Right lobe of liver (tissue), 6 donors: ENCODE measurements at regions not wholly inside any gene's neighbourhood (a gene's known extent, or its start where the extent isn't known, plus 50 kb on each side); places are given as distances from the start of the nearest gene placed in this dataset.

Experiments
- ATAC-seq, 4 donors: fragments of 200-7000 bp; cut with Tn5 transposase; one replicate each; pipeline ENCODE4 v1.9.1; 2020; ENCODE audit warnings: mild to moderate bottlenecking in 4 of 4, moderate library complexity in 4 of 4
- DNase-seq, 3 donors: peaks; one replicate each; pipeline ENCODE4 v3.0.0-alpha.2; 2020
- H3K27ac ChIP-seq, 3 donors: fragments of 200-600 bp; one replicate each; pipeline ENCODE4 v1.8.0; 2022
- H3K27me3 ChIP-seq, 2 donors: fragments of 200-600 bp; one replicate each; pipeline ENCODE4 v1.8.0; 2022
- H3K36me3 ChIP-seq, 4 donors: fragments of 200-600 bp; sonication (generic) in 1 of 4; one replicate each; pipeline versions ENCODE4 v1.5.1 to v1.8.0; 2017 to 2022; ENCODE audit warnings: control low read depth in 1 of 4
- H3K4me1 ChIP-seq, 4 donors: fragments of 200-600 bp; sonication (generic) in 1 of 4; one replicate each; pipeline versions ENCODE4 v1.5.1 to v1.8.0; 2017 to 2022; ENCODE audit warnings: control low read depth in 1 of 4
- H3K4me3 ChIP-seq, 3 donors: fragments of 200-600 bp; one replicate each; pipeline ENCODE4 v1.8.0; 2022
- H3K9me3 ChIP-seq, 4 donors: fragments of 200-600 bp; sonication (generic) in 1 of 4; one replicate each; pipeline versions ENCODE4 v1.5.1 to v1.8.0; 2017 to 2022; ENCODE audit warnings: control low read depth in 1 of 4
- POLR2A ChIP-seq: fragments of 450-650 bp; IDR thresholded peaks from one replicate; pipeline ENCODE4 v1.6.1; 2017; ENCODE audit warnings: antibody characterized with exemption, mild to moderate bottlenecking
- WGBS: methylation state at CpG from one replicate; pipeline ENCODE4 v1.1.6; 2018; ENCODE audit warnings: low coverage, low lambda C conversion rate; ENCODE audit not compliant: insufficient coverage; ENCODE audit errors: missing lambda C conversion rate; 5-methylcytosine and 5-hydroxymethylcytosine counted together
- intact Hi-C, 2 donors: fragments of 100-400 bp; cut with DNase I; formaldehyde crosslinking; loops; one replicate each; pipeline versions ENCODE4 v1.11.2 to v1.14.1; 2022
- TF ChIP-seq, protein P1 (sequence below), 4 donors: fragments of 200-600 bp in 3 of 4; fragments of 450-650 bp in 1 of 4; IDR thresholded peaks; one replicate each; pipeline versions ENCODE4 v1.5.1 to v1.8.0; 2016 to 2022; ENCODE audit warnings: antibody characterized with exemption in 4 of 4, mild to moderate bottlenecking in 2 of 4
- donor health status: DM: no; HTN: yes; CAD: no.
- donor health status: DM: no; HTN: no; CAD: no.
- donor health status: DM: no; HTN: no; CAD: no.
- donor health status: DM: no; HTN: yes; CAD: no.
- donor health status: DM: no; HTN: yes; CAD: no.

DNA sequence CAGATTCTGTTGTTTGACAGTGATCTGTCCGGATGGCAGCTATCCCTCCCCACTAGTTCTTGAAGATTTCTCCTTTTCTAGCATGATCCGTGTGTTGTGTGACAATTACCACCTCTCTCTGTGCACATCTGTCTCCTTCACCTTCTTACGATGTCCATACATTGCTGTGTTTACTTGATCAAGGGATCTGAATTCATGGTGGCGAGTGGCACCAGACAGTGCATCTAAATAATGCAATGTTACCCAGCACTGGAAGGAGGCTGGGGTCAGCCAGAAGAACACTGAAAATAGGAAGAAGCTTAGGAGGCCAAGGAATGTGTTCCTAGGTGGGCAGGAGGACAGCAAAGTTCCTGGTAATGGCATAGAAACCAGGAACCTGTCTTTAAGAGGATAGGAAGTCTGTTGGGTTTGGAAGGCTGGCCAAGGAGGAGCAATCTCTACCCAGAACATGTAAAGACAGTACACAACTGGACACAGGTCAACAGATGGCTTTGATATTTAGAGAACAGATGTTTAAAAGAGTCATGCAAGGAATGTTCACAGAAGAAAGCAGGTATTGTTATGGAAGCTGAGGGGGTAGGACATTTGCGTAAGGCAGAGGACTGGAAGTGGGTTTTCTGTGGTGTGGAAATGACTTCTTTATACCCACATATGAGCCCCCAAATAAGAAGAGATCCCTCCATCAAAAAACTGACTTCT lies 126.4 kb downstream of the HRH4 start:
- TF ChIP-seq POLR2A: no peak
- TF ChIP-seq, protein P1, sequence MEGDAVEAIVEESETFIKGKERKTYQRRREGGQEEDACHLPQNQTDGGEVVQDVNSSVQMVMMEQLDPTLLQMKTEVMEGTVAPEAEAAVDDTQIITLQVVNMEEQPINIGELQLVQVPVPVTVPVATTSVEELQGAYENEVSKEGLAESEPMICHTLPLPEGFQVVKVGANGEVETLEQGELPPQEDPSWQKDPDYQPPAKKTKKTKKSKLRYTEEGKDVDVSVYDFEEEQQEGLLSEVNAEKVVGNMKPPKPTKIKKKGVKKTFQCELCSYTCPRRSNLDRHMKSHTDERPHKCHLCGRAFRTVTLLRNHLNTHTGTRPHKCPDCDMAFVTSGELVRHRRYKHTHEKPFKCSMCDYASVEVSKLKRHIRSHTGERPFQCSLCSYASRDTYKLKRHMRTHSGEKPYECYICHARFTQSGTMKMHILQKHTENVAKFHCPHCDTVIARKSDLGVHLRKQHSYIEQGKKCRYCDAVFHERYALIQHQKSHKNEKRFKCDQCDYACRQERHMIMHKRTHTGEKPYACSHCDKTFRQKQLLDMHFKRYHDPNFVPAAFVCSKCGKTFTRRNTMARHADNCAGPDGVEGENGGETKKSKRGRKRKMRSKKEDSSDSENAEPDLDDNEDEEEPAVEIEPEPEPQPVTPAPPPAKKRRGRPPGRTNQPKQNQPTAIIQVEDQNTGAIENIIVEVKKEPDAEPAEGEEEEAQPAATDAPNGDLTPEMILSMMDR (IDR thresholded peaks at IDR 0.05): no peak
- H3K27ac ChIP-seq: no peak overlapping the region
- DNase-seq: no peak

DNA sequence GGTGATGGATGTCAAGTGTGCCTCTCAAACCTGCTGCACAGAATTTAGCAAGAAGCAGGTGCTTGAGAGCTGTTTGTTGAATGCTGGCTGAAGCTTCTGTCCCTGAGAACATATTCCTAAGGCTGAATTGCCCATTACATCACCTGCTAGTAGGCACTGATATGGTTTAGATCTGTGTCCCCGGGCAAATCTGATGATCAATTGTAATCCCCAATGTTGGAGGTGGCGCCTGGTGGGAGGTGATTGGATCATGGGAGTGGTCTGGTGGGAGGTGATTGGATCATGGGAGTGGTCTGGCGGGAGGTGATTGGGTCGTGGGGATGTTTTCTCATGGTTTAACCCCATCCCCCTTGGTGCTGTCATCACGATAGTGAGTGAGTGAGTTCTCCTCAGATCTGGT lies 128.0 kb downstream of the HRH4 start:
- TF ChIP-seq POLR2A: no peak
- TF ChIP-seq, protein P1 (IDR thresholded peaks at IDR 0.05): no peak
- no peak for DNase-seq
- intact Hi-C loops: no loop called here
- WGBS: 75% methylated on average over 2 of the region's 5 CpGs
- no peak for ATAC-seq
- Histone ChIP-seq H3K36me3 (no peaks in the 10 kb centered on the region), H3K4me3 (no peak overlapping the region), H3K27ac (no peak overlapping the region), H3K4me1 (no peaks in the 10 kb centered on the region), H3K27me3 (no peaks in the 10 kb centered on the region), H3K9me3 (no peaks in the 10 kb centered on the region)

More for the DNA sequence above, 126.4 kb downstream of the HRH4 start:
- H3K4me3 ChIP-seq: no peak overlapping the region
- H3K9me3 ChIP-seq: no peaks in the 10 kb centered on the region
- no peaks in the 10 kb centered on the region for H3K27me3 ChIP-seq
- ATAC-seq: no peak
- intact Hi-C loops: no loop called here
- no peaks in the 10 kb centered on the region for H3K36me3 ChIP-seq
- WGBS: 60% methylated on average over 5 of the region's 5 CpGs
- no peaks in the 10 kb centered on the region for H3K4me1 ChIP-seq

DNA sequence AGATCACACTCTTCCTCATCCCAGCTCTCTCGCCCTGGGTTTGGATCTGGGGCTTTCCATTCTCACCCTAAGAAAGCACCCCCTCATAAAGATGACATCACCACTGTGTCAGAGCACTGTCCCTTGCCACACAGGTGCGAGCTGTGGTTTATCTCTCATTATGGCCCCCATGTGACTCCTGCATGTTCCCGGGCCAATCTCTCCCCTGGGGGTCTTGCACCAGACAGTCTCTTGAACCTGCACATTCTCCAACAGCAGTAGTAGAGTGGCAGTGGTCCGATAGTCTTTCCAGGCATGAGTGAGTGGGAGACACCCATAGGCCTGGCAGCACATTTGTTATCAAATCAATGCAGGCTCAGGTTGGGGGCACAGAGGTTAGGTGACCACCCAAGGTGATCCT lies 130.5 kb downstream of the HRH4 start:
- Histone ChIP-seq H3K27ac (no peak overlapping the region), H3K4me1 (no peaks in the 10 kb centered on the region), H3K9me3 (no peaks in the 10 kb centered on the region), H3K36me3 (no peaks in the 10 kb centered on the region), H3K27me3 (no peaks in the 10 kb centered on the region), H3K4me3 (no peak overlapping the region)
- ATAC-seq (no peak), DNase-seq (no peak)
- intact Hi-C loops: loop anchor here in 1 of 2 donors (10.0 kb wide), 1 partner anchor 134 kb away; no protein-coding TSS in a partner anchor
- TF ChIP-seq, protein P1 (IDR thresholded peaks at IDR 0.05): no peak
- no peak for TF ChIP-seq POLR2A
- whole genome bisulfite sequencing: 53% methylated on average over 4 of the region's 4 CpGs

DNA sequence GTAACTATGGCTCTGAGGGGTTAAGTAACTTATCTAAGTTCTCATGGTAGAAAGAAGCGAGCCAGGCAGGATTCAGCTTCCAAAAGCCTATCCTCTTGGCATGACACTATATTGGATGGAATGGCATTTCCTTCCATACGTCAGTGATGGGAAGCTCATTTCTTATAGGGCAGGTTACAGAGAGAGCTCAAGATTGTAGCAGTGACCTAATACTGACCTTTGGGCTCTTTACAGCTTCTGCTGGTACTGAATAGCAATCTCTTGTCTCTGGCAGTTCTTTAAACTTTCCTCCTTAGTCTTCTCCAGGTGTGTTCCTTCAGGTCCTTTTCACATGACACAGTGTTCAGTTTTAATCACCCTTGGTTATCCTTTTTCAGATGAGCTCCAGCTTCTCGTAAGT lies 133.0 kb downstream of the HRH4 start:
- intact Hi-C loops: loop anchor here in 1 of 2 donors (10.0 kb wide), 1 partner anchor 131 kb away; no protein-coding TSS in a partner anchor
- 42% methylated on average over 3 of the region's 3 CpGs for WGBS
- DNase-seq: no peak
- no peak for TF ChIP-seq POLR2A
- Histone ChIP-seq H3K4me3 (no peak overlapping the region), H3K4me1 (no peaks in the 10 kb centered on the region), H3K27ac (no peak overlapping the region), H3K9me3 (no peaks in the 10 kb centered on the region), H3K36me3 (no peaks in the 10 kb centered on the region), H3K27me3 (no peaks in the 10 kb centered on the region)
- ATAC-seq: no peak

DNA sequence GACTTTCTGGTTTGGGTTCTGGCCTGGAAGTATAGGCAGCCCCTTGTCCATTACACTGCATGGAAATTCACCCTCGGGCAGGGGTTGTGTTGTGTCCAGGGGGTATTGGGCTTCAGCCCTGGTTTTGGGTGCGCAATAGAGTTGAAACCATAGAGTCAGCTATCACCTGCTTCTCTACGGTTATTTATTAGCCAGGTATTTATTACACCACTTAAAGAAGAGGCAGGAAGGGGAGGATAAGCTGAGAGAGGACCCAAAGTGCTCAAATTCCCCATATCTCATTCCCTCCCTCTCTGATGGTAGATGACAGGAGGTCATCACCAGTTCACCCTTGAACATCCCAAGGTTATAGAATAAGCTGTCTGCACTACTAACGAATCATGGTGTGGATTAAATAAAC lies 133.4 kb downstream of the HRH4 start:
- intact Hi-C loops: loop anchor here in 1 of 2 donors (10.0 kb wide), 1 partner anchor 131 kb away; no protein-coding TSS in a partner anchor
- DNase-seq: no peak

More for the DNA sequence above, 133.4 kb downstream of the HRH4 start:
- ATAC-seq: no peak
- Histone ChIP-seq H3K4me1 (no peaks in the 10 kb centered on the region), H3K27me3 (no peaks in the 10 kb centered on the region), H3K36me3 (no peaks in the 10 kb centered on the region), H3K27ac (no peak overlapping the region), H3K4me3 (no peak overlapping the region), H3K9me3 (no peaks in the 10 kb centered on the region)
- 70% methylated on average over 4 of the region's 4 CpGs for WGBS
- TF ChIP-seq, protein P1 (IDR thresholded peaks at IDR 0.05): no peak
- TF ChIP-seq POLR2A: no peak
